Lung (tissue), 11 donors: ENCODE measurements at regions not wholly inside any gene's neighbourhood (a gene's known extent, or its start where the extent isn't known, plus 50 kb on each side); places are given as distances from the start of the nearest gene placed in this dataset.

ENCODE experiments used
- ATAC-seq: fragments of 200-7000 bp; cut with Tn5 transposase; one replicate; pipeline ENCODE4 v1.9.1; 2020; ENCODE audit warnings: moderate number of reproducible peaks; ENCODE audit not compliant: insufficient read depth, low FRiP score
- DNase-seq, 3 donors: peaks; one replicate each; pipeline ENCODE4 v3.0.0-alpha.2; 2013 to 2017
- H3K27ac ChIP-seq, 2 donors: one replicate each; pipeline ENCODE4 v1.5.1; 2013; ENCODE audit warnings: mild to moderate bottlenecking in 2 of 2, moderate library complexity in 2 of 2, control low read depth in 1 of 2, inconsistent platforms in 1 of 2, low read depth in 1 of 2, low read length in 1 of 2
- H3K27me3 ChIP-seq, 3 donors: one replicate each; pipeline ENCODE4 v1.5.1; 2013; ENCODE audit warnings: low read length in 2 of 3; ENCODE audit not compliant: control insufficient read depth in 3 of 3, insufficient read depth in 3 of 3
- H3K36me3 ChIP-seq, 4 donors: one replicate each; pipeline ENCODE4 v1.5.1; 2013; ENCODE audit warnings: low read length in 4 of 4, mild to moderate bottlenecking in 1 of 4, moderate library complexity in 1 of 4; ENCODE audit not compliant: control insufficient read depth in 4 of 4, insufficient read depth in 4 of 4
- H3K4me1 ChIP-seq, 5 donors: one replicate each; pipeline ENCODE4 v1.5.1; 2013; ENCODE audit warnings: low read length in 5 of 5, mild to moderate bottlenecking in 2 of 5, moderate library complexity in 1 of 5; ENCODE audit not compliant: control insufficient read depth in 5 of 5, insufficient read depth in 5 of 5
- H3K4me3 ChIP-seq: one replicate; pipeline ENCODE4 v1.5.1; 2013; ENCODE audit warnings: mild to moderate bottlenecking, control low read depth, moderate library complexity
- H3K9ac ChIP-seq, 2 donors: one replicate each; pipeline ENCODE4 v1.5.1; 2013; ENCODE audit warnings: low read length in 2 of 2, control low read depth in 1 of 2; ENCODE audit not compliant: insufficient read depth in 1 of 2
- H3K9me3 ChIP-seq, 4 donors: one replicate each; pipeline ENCODE4 v1.5.1; 2013; ENCODE audit warnings: low read length in 3 of 4, mild to moderate bottlenecking in 1 of 4, moderate library complexity in 1 of 4; ENCODE audit not compliant: control insufficient read depth in 4 of 4, insufficient read depth in 3 of 4
- CTCF ChIP-seq: IDR thresholded peaks from 2 replicates; pipeline ENCODE4 v1.5.1; 2012; ENCODE audit warnings: mild to moderate bottlenecking; ENCODE audit errors: control extremely low read depth, extremely low read depth
- WGBS, 2 donors: extraction: QIAGEN DNeasy Blood & Tissue Kit; methylation state at CpG; one replicate each; pipeline ENCODE4 v1.1.7; 2013; 5-methylcytosine and 5-hydroxymethylcytosine counted together
- donor health status: control.
- donor health status: control.
- donor health status: Bipolar disorder and iron deficiency.
- donor health status: healthy.
- donor health status: DM: yes; HTN: yes; CAD: no.

GRCh38 chr5:62938927-62939326 lies 360.3 kb downstream of the LRRC70 start:
- TF ChIP-seq CTCF, result no peak
- DNase-seq (no peak), ATAC-seq (no peak)
- H3K9ac ChIP-seq, result no peak overlapping the region
- no peaks in the 10 kb centered on the region for H3K27me3 ChIP-seq
- 56 to 75% methylated on average over 3 of the region's 3 CpGs for WGBS, 2 donors
- peaks cover 0 to 6% (median 3%) of the 10 kb centered on the region in 5 donors for H3K4me1 ChIP-seq
- H3K36me3 ChIP-seq, result no peaks in the 10 kb centered on the region
- no peak overlapping the region for H3K4me3 ChIP-seq
- H3K9me3 ChIP-seq, result no peaks in the 10 kb centered on the region
- no peak overlapping the region for H3K27ac ChIP-seq

- WGBS, 2 donors, result 40 to 52% methylated on average over 3 of the region's 3 CpGs
Measured at GRCh38 chr5:62937661-62938558, 359.3 kb downstream of the LRRC70 start.

GRCh38 chr5:62935660-62936059 lies 357.0 kb downstream of the LRRC70 start:
- H3K4me1 ChIP-seq, result peaks cover 0 to 6% (median 3%) of the 10 kb centered on the region in 5 donors

More at GRCh38 chr5:62937661-62938558, 359.3 kb downstream of the LRRC70 start:
- ATAC-seq (peak; percentile 74), DNase-seq (peak in 2 of 3 donors; percentile 37 to 54)
- Histone ChIP-seq H3K9ac (no peak overlapping the region), H3K4me3 (no peak overlapping the region), H3K27ac (peak overlapping the region in 1 of 2 donors; percentile 78), H3K36me3 (no peaks in the 10 kb centered on the region), H3K4me1 (peaks cover 0 to 6% (median 3%) of the 10 kb centered on the region in 5 donors), H3K27me3 (no peaks in the 10 kb centered on the region), H3K9me3 (no peaks in the 10 kb centered on the region)
- TF ChIP-seq CTCF, result no peak

More at GRCh38 chr5:62935660-62936059, 357.0 kb downstream of the LRRC70 start:
- no peak for TF ChIP-seq CTCF
- ATAC-seq, result no peak
- 72 to 75% methylated on average over 3 of the region's 3 CpGs for WGBS, 2 donors
- H3K27ac ChIP-seq, result no peak overlapping the region
- H3K9ac ChIP-seq, result no peak overlapping the region
- no peak for DNase-seq
- H3K4me3 ChIP-seq, result no peak overlapping the region
- no peaks in the 10 kb centered on the region for H3K9me3 ChIP-seq
- H3K27me3 ChIP-seq, result no peaks in the 10 kb centered on the region
- H3K36me3 ChIP-seq, result no peaks in the 10 kb centered on the region
